Muscle layer of duodenum (tissue), 2 donors: ENCODE measurements at regions not wholly inside any gene's neighbourhood (a gene's known extent, or its start where the extent isn't known, plus 50 kb on each side); places are given as distances from the start of the nearest gene placed in this dataset.

Experiments
- H3K27ac ChIP-seq: one replicate; pipeline ENCODE4 v1.7.0; 2013; ENCODE audit warnings: mild to moderate bottlenecking, low read length
- H3K27me3 ChIP-seq: one replicate; pipeline ENCODE4 v1.7.0; 2013; ENCODE audit warnings: low read depth, mild to moderate bottlenecking, control low read depth, low read length
- H3K36me3 ChIP-seq, 2 donors: one replicate each; pipeline ENCODE4 v1.7.0; 2013; ENCODE audit warnings: low read length in 2 of 2, control low read depth in 1 of 2, mild to moderate bottlenecking in 1 of 2; ENCODE audit not compliant: insufficient read depth in 2 of 2, control insufficient read depth in 1 of 2
- H3K4me1 ChIP-seq, 2 donors: one replicate each; pipeline ENCODE4 v1.7.0; 2013; ENCODE audit warnings: low read length in 2 of 2, mild to moderate bottlenecking in 2 of 2, control low read depth in 1 of 2, moderate library complexity in 1 of 2; ENCODE audit not compliant: insufficient read depth in 2 of 2, control insufficient read depth in 1 of 2
- H3K4me3 ChIP-seq, 2 donors: one replicate each; pipeline ENCODE4 v1.7.0; 2013; ENCODE audit warnings: low read length in 2 of 2, low read depth in 1 of 2, mild to moderate bottlenecking in 1 of 2
- H3K9me3 ChIP-seq, 2 donors: one replicate each; pipeline ENCODE4 v1.7.0; 2013; ENCODE audit warnings: low read length in 2 of 2, control low read depth in 1 of 2, mild to moderate bottlenecking in 1 of 2; ENCODE audit not compliant: control insufficient read depth in 1 of 2
- donor health status: healthy.

DNA sequence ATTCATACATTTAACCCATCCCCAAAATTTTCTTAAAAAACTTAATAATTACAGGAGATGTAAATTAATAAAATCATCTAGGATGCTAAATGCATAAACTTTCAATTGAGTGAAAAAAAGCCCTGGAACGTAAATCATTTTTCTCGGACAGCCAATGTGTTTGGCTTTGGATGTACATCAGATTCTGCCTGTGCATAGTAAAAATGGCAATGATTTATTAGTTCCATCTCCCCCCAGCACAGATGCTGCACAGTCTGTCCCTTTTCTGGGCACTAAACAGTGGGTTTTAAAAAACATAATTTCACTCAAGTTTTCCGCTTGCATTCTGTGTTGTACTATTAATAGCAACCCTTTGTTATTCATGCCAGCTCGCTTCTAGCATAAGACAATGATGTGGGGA is 147.7 kb downstream of the TM9SF2 start:
- Histone ChIP-seq H3K36me3 (no peaks in the 10 kb centered on the region), H3K4me3 (no peak overlapping the region), H3K27me3 (no peaks in the 10 kb centered on the region), H3K27ac (no peak overlapping the region), H3K9me3 (no peaks in the 10 kb centered on the region), H3K4me1 (no peaks in the 10 kb centered on the region)

DNA sequence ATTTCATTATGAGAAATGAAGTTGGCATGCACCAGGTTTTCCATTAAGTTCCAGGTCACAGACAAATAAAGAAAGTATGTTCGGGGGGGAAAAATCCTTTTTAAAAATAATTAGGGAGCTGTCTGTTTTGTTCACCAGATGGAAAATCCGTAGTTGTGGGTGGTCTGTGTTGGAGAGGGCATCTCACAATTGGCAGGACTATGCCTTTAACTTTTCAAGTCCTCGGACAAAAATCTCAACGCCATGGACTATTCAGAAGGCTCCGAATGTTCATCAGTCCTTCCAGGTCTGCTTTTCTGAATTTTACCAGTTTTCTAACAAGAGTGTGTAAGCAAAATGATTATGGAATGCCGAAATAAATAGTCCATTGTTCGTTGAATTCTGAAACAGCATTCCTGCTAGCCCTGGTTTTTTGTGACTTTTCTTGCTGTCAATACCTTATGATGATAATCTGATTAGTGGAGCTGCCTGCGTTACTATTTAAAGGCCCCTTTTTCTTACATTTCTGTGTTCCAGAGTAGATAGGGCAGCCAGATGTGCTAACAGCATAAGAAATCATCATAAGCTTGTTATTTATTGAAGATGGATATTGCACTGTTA is 146.9 kb downstream of the TM9SF2 start:
- Histone ChIP-seq H3K27ac (no peak overlapping the region), H3K4me3 (no peak overlapping the region), H3K27me3 (no peaks in the 10 kb centered on the region), H3K4me1 (no peaks in the 10 kb centered on the region), H3K36me3 (no peaks in the 10 kb centered on the region), H3K9me3 (no peaks in the 10 kb centered on the region)

DNA sequence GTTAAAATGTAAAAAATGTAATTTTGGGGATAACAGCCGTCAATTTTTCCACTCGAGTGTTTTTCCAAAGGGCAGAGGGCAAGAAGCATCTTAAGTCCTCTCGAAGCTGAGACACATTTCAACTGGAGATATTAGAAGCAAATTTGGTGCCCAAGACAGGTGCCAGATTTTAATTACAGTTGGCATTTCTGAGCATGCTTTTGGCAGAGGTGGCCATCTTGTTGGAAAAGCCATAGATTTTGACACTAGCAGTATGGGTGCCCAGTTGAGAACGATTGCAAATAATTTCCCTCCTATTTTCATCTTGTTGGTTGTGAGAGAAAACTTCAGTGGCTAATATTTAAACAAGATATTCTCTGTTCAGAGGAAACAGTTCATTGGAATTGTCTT is 146.3 kb downstream of the TM9SF2 start:
- no peaks in the 10 kb centered on the region for H3K9me3 ChIP-seq
- H3K4me3 ChIP-seq, result no peak overlapping the region
- no peaks in the 10 kb centered on the region for H3K36me3 ChIP-seq
- no peaks in the 10 kb centered on the region for H3K4me1 ChIP-seq
- H3K27ac ChIP-seq, result no peak overlapping the region
- no peaks in the 10 kb centered on the region for H3K27me3 ChIP-seq

DNA sequence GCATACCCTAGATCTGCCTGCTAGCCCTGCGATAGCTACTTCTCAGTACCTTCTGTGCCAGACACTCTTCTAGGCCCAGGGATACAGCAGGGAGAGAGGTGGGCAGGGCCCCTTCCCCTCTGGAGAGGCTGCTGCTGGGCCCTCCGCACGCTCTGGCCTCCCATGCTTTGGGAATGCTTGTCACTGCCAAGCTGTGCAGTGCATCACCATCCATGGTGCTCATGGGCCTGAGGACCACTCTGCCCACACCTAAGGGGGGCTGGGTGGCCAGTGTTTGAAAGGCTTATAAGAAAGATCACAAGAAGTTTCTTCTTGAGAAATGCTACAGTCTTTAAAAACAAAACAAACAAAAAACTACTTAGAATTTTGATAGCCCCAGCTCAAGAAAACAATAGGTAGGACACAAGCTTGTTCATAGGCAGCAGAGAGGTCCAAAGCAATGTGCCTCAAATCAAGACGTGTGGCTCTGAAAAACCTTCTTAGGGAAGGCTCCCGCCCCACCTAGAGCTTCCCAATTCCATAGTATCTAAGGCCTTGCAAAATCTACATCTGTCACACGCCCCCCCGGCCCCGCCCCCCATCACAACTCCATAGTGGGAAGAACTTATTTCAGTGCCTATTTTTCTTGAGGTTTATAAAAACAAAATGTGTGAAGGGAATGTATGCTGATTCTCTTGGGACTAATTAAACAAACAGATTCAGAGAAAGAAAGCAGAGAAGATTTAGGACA is 145.8 kb downstream of the TM9SF2 start:
- H3K9me3 ChIP-seq, result no peaks in the 10 kb centered on the region
- no peaks in the 10 kb centered on the region for H3K36me3 ChIP-seq
- no peak overlapping the region for H3K4me3 ChIP-seq
- no peaks in the 10 kb centered on the region for H3K27me3 ChIP-seq
- no peak overlapping the region for H3K27ac ChIP-seq
- H3K4me1 ChIP-seq, result no peaks in the 10 kb centered on the region

DNA sequence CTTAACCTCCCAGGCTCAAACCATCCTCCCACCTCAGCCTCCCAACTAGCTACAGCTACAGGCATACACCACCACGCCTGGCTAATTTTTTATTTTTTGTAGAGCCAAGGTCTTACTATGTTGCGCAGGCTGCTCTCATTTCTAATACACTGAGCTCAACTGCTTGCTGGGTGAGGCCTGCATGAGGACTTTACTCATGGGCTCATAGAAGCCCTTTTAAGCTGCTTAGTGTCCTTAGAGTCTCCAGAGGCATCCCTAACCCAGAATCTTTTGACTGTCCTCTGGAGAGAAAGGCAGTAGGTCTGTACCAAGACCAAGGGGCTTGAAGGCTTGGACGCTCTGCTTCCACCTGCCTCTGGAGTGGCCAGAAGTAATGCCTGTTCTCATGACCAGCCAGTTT is 141.6 kb downstream of the TM9SF2 start:
- H3K4me3 ChIP-seq, result no peak overlapping the region
- no peaks in the 10 kb centered on the region for H3K27me3 ChIP-seq
- no peaks in the 10 kb centered on the region for H3K36me3 ChIP-seq
- no peak overlapping the region for H3K27ac ChIP-seq
- H3K9me3 ChIP-seq, result no peaks in the 10 kb centered on the region
- H3K4me1 ChIP-seq, result no peaks in the 10 kb centered on the region

DNA sequence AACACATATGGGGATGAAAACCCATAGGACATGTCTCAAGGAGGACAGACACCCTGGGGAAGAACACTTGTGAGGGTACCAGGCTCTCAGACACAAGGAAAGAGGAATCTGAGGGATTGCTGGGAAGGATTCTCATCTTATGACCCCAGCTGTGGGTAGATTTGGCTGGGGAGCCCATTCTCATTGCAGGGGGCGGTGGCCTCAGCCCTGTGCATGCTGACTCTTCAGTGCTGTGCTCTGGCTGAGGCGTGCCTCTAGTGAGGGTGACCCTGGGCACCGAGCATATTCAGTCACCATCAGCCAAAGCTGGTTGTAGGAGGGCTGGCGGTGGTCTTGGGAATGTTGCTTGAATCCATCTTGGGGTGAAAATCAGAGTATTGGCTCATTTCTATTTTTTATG is 140.7 kb downstream of the TM9SF2 start:
- Histone ChIP-seq H3K4me3 (no peak overlapping the region), H3K9me3 (no peaks in the 10 kb centered on the region), H3K4me1 (no peaks in the 10 kb centered on the region), H3K27ac (no peak overlapping the region), H3K27me3 (no peaks in the 10 kb centered on the region), H3K36me3 (no peaks in the 10 kb centered on the region)

DNA sequence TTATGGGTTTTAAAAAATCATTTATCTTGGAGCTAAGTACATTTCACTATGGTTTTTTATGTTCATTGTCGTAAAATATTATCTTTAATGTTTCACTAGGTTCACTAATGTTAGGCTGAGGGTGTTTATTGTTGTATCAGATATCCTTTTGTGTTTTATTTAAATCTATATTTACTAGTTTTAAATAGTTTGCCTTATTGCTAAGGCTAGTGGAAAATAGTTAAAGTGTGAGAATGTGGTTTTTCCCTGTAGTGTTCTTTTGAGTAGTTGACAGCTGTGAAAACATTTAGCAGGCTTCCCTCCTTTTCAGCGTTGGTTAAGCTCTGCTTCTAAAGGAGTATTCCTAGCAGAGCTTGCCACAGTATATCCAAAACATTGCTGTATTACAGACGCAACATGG is 139.0 kb downstream of the TM9SF2 start:
- no peaks in the 10 kb centered on the region for H3K9me3 ChIP-seq
- no peaks in the 10 kb centered on the region for H3K36me3 ChIP-seq
- no peak overlapping the region for H3K4me3 ChIP-seq
- no peaks in the 10 kb centered on the region for H3K27me3 ChIP-seq
- H3K4me1 ChIP-seq, result no peaks in the 10 kb centered on the region
- no peak overlapping the region for H3K27ac ChIP-seq

DNA sequence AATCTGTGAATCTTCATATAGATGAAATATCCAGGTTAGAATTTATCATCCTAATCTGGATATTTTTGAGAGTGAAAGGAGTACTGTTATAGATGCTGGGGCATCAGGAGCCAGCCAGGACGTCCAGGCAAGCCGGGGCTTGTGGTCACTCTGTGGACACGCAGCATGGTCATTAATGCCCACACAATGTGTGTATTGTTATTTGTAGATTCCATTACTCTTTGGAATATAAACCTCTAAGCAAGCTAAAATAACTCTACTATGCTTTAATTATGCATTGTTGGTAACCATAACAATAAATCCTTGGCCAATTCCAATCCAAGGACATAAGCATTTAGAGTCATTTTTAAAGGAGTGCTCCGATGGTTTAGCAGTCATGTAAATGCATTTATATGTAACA is 137.9 kb downstream of the TM9SF2 start:
- Histone ChIP-seq H3K27ac (no peak overlapping the region), H3K4me3 (no peak overlapping the region), H3K36me3 (no peaks in the 10 kb centered on the region), H3K9me3 (no peaks in the 10 kb centered on the region), H3K4me1 (no peaks in the 10 kb centered on the region), H3K27me3 (no peaks in the 10 kb centered on the region)

DNA sequence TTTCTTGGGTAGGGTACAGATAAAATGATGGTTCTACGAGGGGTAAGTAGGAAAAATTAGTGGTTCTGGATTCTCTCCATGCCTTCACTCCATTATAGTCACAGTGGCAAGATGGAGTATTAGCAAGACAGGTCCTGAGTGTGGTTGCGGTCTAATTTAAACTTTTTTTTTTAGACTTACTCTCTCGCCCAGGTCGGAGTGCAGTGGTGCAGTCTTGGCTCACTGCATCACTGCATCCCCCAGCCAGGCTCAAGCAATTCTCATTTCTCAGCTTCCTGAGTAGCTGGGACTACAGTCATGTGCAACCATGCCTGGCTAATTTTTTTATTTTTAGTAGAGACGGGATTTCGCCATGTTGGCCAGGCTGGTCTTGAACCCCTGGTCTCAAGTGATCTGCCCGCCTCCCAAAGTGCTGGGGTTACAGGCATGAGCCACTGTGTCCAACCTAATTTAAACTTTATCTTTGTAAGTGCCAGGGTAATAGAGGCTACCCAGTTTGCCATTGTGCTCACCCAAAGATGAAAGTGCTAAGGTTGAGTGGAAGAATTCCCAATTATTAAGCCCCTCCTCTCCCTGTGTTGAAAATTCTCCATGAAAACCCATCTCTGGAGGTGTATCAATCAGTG is 135.6 kb downstream of the TM9SF2 start:
- Histone ChIP-seq H3K27me3 (no peaks in the 10 kb centered on the region), H3K27ac (no peak overlapping the region), H3K9me3 (no peaks in the 10 kb centered on the region), H3K4me1 (no peaks in the 10 kb centered on the region), H3K36me3 (no peaks in the 10 kb centered on the region), H3K4me3 (no peak overlapping the region)

DNA sequence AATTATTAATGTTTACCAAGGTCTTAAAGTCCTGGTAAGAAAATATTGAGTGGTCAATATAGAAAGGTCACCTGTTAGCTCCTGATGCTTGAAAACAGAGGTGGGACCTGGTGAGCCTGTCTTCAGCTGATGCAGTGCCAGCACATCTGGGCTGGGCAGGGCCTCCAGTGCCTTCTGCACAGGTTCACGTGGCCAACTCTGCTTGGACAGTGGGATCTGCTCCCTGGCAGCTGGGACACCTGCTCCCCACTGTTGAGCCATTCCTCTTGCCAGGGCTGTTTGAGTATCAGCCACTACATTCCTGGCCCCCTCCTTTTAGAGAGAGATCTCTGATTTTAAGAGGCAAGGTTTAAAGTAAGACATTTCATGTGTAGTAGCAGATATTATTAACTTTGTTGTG is 135.0 kb downstream of the TM9SF2 start:
- Histone ChIP-seq H3K36me3 (no peaks in the 10 kb centered on the region), H3K4me1 (no peaks in the 10 kb centered on the region), H3K27me3 (no peaks in the 10 kb centered on the region), H3K27ac (no peak overlapping the region), H3K9me3 (no peaks in the 10 kb centered on the region), H3K4me3 (no peak overlapping the region)

DNA sequence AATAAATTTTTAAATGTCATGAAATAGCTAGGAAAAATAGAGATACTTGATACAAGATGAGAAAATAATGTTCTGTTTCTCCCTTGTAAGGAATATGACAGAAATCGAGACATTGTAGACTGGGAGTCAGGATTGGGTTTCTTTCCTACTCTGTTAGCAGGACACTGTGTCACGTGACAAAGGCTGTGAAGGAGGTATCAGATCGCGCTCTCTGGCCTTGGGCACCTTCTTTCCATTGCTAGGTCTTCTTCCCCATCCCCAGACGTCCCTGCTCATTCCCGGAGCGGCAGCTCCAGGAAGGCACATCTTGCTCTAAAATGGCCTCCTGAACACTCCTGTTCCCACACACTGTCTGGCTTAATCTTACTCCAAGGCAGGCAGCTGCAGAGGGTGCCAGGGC is 133.4 kb downstream of the TM9SF2 start:
- H3K27ac ChIP-seq, result no peak overlapping the region
- no peaks in the 10 kb centered on the region for H3K36me3 ChIP-seq
- H3K4me1 ChIP-seq, result no peaks in the 10 kb centered on the region
- no peaks in the 10 kb centered on the region for H3K9me3 ChIP-seq
- H3K4me3 ChIP-seq, result no peak overlapping the region
- H3K27me3 ChIP-seq, result no peaks in the 10 kb centered on the region
